ENCODE measurements at regions not wholly inside any gene's neighbourhood (a gene's known extent, or its start where the extent isn't known, plus 50 kb on each side); places are given as distances from the start of the nearest gene placed in this dataset.

DNA sequence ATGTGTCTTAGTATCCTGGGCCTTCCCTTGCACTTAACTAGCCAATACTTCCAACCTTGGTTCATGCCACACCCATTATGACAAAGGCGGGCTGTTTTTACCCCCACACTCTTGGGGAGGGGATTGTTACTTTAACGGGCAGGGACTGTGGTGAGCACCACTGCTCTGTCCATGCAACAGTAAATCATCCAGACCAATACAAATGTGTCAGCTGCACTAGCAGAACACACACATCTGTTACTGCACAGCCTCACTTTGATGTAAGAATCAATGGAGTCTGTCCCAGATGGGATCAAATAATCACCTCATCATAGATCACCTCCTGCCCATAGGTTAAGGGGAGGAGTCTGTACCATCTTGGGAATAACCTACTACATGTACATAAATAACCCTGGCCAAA is 58.1 kb downstream of the NPAP1 start:
- TF ChIP-seq, protein P1, sequence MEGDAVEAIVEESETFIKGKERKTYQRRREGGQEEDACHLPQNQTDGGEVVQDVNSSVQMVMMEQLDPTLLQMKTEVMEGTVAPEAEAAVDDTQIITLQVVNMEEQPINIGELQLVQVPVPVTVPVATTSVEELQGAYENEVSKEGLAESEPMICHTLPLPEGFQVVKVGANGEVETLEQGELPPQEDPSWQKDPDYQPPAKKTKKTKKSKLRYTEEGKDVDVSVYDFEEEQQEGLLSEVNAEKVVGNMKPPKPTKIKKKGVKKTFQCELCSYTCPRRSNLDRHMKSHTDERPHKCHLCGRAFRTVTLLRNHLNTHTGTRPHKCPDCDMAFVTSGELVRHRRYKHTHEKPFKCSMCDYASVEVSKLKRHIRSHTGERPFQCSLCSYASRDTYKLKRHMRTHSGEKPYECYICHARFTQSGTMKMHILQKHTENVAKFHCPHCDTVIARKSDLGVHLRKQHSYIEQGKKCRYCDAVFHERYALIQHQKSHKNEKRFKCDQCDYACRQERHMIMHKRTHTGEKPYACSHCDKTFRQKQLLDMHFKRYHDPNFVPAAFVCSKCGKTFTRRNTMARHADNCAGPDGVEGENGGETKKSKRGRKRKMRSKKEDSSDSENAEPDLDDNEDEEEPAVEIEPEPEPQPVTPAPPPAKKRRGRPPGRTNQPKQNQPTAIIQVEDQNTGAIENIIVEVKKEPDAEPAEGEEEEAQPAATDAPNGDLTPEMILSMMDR (IDR thresholded peaks at IDR 0.05; ENCODE audit: insufficient read depth, low read length, poor library complexity, severe bottlenecking): no peak
- Histone ChIP-seq H3K36me3 (ENCODE audit: control insufficient read depth, insufficient read depth, low read length) (no peaks in the 10 kb centered on the region), H3K4me3 (replicated peaks; ENCODE audit: low read depth, low read length) (no peak overlapping the region), H3K27me3 (replicated peaks; ENCODE audit: control insufficient read depth, insufficient read depth, low read length) (no peaks in the 10 kb centered on the region)
- DNase-seq (ENCODE audit: extremely low read depth, insufficient read length): no peak

DNA sequence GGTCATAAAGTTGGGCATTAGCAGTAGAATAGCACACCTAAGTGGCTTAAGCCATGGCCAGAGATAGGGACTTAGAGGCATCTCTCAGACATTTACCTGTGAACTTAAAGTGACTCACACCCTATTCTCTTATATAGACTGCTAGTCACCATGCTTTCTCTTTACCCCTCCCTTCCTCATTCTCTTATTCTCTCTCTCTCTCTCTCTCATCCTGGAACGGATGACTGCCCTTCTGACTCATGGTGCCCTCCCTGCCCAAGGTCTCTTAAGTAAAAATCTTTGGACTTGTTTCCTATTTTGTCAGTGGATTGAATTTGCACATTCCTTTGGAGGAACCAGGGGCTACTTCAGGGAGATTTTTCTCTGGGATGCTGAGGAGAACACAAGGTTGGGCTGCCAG is 58.8 kb downstream of the NPAP1 start:
- H3K36me3 ChIP-seq (ENCODE audit: control insufficient read depth, insufficient read depth, low read length): no peaks in the 10 kb centered on the region
- H3K4me3 ChIP-seq (replicated peaks; ENCODE audit: low read depth, low read length): no peak overlapping the region
- TF ChIP-seq, protein P1 (IDR thresholded peaks at IDR 0.05; ENCODE audit: insufficient read depth, low read length, poor library complexity, severe bottlenecking): no peak
- no peak for DNase-seq (ENCODE audit: extremely low read depth, insufficient read length)
- H3K27me3 ChIP-seq (replicated peaks; ENCODE audit: control insufficient read depth, insufficient read depth, low read length): no peaks in the 10 kb centered on the region

DNA sequence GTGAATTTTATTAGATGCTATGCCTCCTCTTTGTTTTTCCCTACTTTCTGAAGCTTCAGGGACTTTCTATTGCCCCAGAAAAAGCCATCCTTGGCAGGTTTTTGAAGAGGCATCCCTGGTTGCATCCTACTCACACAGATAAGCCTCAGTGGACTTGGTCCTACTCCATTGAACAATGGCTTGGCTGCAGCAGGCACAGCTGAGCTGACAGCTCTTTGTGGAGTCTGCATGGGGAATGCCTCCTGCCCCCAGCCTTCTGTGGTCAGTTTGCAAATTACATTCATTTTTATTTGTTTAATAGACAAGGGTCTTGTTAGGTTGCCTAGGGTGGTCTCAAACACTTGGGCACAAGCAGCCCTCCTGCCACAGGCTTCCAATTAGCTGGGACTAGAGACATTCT is 69.7 kb downstream of the NPAP1 start:
- Histone ChIP-seq H3K4me3 (replicated peaks; ENCODE audit: low read depth, low read length) (no peak overlapping the region), H3K36me3 (ENCODE audit: control insufficient read depth, insufficient read depth, low read length) (no peaks in the 10 kb centered on the region), H3K27me3 (replicated peaks; ENCODE audit: control insufficient read depth, insufficient read depth, low read length) (no peaks in the 10 kb centered on the region)
- TF ChIP-seq, protein P1 (IDR thresholded peaks at IDR 0.05; ENCODE audit: insufficient read depth, low read length, poor library complexity, severe bottlenecking): no peak
- no peak for DNase-seq (ENCODE audit: extremely low read depth, insufficient read length)

DNA sequence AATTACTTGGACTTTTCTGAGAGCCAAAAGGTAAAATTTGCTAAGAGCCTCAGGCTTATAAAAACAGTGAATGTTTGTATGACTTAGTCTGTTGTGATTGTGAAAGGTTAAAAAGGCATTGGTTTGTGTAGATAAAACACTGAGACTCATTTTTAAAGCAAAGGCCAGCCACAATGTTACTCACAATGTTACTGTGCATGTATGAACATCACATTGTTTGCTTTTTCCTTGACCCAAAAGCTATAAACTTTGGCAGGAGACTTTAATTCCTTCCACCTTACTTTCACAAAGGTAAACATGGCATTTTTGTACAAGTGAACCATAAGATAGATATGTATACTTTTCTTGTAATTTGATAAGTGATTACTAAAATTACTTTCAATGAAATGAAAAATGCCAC is 70.5 kb downstream of the NPAP1 start:
- TF ChIP-seq, protein P1 (IDR thresholded peaks at IDR 0.05; ENCODE audit: insufficient read depth, low read length, poor library complexity, severe bottlenecking): no peak
- H3K36me3 ChIP-seq (ENCODE audit: control insufficient read depth, insufficient read depth, low read length): no peaks in the 10 kb centered on the region
- no peaks in the 10 kb centered on the region for H3K27me3 ChIP-seq (replicated peaks; ENCODE audit: control insufficient read depth, insufficient read depth, low read length)
- DNase-seq (ENCODE audit: extremely low read depth, insufficient read length): no peak
- H3K4me3 ChIP-seq (replicated peaks; ENCODE audit: low read depth, low read length): no peak overlapping the region

DNA sequence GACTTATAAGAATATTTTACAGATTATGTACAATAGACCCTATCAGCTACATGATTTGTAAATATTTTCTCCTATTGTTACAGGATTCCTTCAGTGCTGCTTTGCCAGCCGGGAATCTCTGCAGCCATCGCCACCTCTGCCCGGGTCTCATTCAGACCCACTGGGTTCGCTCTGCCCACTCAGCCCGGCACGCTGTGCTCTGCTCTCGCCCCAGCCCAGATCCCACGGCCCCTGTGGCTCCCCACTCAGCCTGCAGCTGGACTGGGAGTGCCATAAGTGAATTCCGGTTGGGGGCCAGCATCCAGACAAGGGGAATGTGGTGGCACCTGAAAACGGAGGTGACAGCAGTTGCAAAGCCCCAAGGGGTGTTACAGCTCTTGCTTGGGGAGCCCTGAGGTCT is 71.8 kb downstream of the NPAP1 start:
- DNase-seq (ENCODE audit: extremely low read depth, insufficient read length): no peak
- H3K27me3 ChIP-seq (replicated peaks; ENCODE audit: control insufficient read depth, insufficient read depth, low read length): no peaks in the 10 kb centered on the region
- no peak overlapping the region for H3K4me3 ChIP-seq (replicated peaks; ENCODE audit: low read depth, low read length)
- H3K36me3 ChIP-seq (ENCODE audit: control insufficient read depth, insufficient read depth, low read length): no peaks in the 10 kb centered on the region
- TF ChIP-seq, protein P1 (IDR thresholded peaks at IDR 0.05; ENCODE audit: insufficient read depth, low read length, poor library complexity, severe bottlenecking): no peak

DNA sequence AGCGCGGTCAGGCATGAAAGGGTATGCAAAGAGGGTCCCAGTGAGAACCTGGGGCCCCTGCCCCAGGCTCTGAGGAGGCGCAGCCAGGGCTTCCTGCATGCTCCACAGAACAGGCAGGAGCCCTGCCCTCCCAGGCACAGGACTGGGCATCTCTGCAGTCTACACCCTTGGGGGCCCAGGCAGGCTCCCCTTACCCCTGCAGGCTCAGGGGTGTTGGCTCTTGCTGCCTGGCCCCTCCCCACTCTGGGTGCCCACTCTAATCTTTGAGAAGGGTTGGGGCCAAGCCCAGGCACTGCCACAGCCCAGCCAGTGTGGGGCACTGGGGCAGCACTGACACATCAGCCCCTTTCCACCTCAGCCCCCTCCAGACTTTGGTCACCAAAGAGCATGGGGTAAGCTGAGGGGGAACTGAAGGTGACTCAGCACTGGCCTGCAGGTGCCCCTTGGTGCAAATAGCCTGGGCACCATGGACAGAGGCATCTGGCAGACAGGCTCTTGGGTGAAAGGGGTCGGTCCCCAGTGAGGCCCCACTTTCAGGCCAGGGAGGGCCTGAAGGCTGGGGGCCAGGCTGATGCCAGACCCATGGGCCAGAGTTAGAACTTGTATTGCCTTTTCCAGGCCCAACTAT is 73.4 kb downstream of the NPAP1 start:
- H3K36me3 ChIP-seq (ENCODE audit: control insufficient read depth, insufficient read depth, low read length): no peaks in the 10 kb centered on the region
- H3K4me3 ChIP-seq (replicated peaks; ENCODE audit: low read depth, low read length): no peak overlapping the region

More for the DNA sequence above, 73.4 kb downstream of the NPAP1 start:
- H3K27me3 ChIP-seq (replicated peaks; ENCODE audit: control insufficient read depth, insufficient read depth, low read length): no peaks in the 10 kb centered on the region
- TF ChIP-seq, protein P1 (IDR thresholded peaks at IDR 0.05; ENCODE audit: insufficient read depth, low read length, poor library complexity, severe bottlenecking): no peak
- DNase-seq (ENCODE audit: extremely low read depth, insufficient read length): no peak
